ENCODE measurements at regions not wholly inside any gene's neighbourhood (a gene's known extent, or its start where the extent isn't known, plus 50 kb on each side); places are given as distances from the start of the nearest gene placed in this dataset.

DNA sequence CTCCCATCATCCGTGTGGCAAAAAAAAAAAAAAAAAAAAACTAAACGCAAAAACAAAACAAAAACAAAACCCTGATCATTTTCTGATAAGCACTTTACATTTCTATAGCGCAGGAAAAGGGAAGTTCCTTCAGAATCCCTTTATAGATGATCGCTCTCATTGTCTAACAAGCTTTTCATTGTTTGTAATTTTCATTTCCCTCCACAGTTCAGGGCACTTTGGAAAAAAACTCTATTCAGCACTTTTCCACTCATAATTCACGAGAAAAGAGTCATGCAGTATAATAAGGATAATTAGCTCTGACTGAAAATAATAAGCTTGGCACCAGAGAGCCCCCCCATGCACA is 89.4 kb upstream of the ATXN1 start:
- no peak for DNase-seq
- no peaks in the 10 kb centered on the region for H3K9me3 ChIP-seq (replicated peaks in 1 of 3)
- H3K27me3 ChIP-seq: no peaks in the 10 kb centered on the region
- WGBS, 4 donors: 52 to 60% (median 57%) methylated on average over 5 of the region's 5 CpGs
- H3K4me1 ChIP-seq (replicated peaks in 1 of 2): peaks cover 4 to 36% of the 10 kb centered on the region in 2 donors
- no peak overlapping the region for H3K27ac ChIP-seq
- intact Hi-C loops (cut with DNase I): no loop called here
- TF ChIP-seq POLR2A (IDR thresholded peaks at IDR 0.05): no peak
- TF ChIP-seq, protein P1, sequence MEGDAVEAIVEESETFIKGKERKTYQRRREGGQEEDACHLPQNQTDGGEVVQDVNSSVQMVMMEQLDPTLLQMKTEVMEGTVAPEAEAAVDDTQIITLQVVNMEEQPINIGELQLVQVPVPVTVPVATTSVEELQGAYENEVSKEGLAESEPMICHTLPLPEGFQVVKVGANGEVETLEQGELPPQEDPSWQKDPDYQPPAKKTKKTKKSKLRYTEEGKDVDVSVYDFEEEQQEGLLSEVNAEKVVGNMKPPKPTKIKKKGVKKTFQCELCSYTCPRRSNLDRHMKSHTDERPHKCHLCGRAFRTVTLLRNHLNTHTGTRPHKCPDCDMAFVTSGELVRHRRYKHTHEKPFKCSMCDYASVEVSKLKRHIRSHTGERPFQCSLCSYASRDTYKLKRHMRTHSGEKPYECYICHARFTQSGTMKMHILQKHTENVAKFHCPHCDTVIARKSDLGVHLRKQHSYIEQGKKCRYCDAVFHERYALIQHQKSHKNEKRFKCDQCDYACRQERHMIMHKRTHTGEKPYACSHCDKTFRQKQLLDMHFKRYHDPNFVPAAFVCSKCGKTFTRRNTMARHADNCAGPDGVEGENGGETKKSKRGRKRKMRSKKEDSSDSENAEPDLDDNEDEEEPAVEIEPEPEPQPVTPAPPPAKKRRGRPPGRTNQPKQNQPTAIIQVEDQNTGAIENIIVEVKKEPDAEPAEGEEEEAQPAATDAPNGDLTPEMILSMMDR (IDR thresholded peaks at IDR 0.05): no peak
- H3K36me3 ChIP-seq (replicated peaks in 1 of 2): no peaks in the 10 kb centered on the region
- H3K4me3 ChIP-seq: no peak overlapping the region

DNA sequence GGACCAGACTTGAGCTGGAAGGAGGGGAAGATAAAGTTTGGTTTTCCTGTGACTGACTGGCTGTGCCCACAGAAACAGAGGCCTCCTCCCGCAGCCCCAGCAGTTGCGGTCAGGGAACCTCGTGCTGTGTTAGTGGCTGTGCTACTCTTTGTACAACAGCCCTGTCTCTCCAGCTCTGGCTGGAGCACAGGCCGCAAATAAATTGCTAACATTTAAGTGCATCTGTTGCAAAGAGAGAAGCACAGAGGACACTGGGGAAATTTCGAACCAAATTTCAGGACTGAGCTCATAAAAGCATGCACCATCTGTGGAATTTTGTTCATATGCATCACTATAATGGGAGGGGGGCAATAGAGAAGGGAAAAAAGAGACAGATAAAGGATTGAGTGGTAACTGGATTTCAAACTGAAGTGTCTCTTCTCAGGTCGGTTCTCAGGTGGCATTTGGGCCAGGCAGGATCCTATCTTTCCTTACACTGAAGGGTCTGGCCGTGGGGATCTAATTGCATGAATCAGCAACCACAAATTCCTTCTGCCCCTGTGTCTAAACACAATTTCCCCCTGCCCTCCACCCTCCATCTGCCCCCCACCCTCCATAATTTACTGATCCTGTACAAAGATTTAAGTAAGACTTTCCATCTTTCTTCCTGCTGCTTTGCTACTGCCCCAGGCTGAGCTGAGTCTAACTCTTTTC is 88.9 kb upstream of the ATXN1 start:
- no peaks in the 10 kb centered on the region for H3K36me3 ChIP-seq (replicated peaks in 1 of 2)
- peak overlapping the region in 4 of 5 donors; percentile 11 to 40 (median 20) for H3K27ac ChIP-seq
- WGBS, 4 donors: 55 to 64% (median 58%) methylated on average over 4 to 7 of the region's 7 CpGs
- TF ChIP-seq, protein P1 (IDR thresholded peaks at IDR 0.05): no peak
- TF ChIP-seq POLR2A (IDR thresholded peaks at IDR 0.05): no peak
- no peaks in the 10 kb centered on the region for H3K27me3 ChIP-seq
- H3K9me3 ChIP-seq (replicated peaks in 1 of 3): no peaks in the 10 kb centered on the region
- intact Hi-C loops (cut with DNase I): no loop called here
- peak in 5 of 7 donors; percentile 15 to 20 (median 17) for DNase-seq
- no peak overlapping the region for H3K4me3 ChIP-seq
- H3K4me1 ChIP-seq (replicated peaks in 1 of 2): peaks cover 4 to 36% of the 10 kb centered on the region in 2 donors

DNA sequence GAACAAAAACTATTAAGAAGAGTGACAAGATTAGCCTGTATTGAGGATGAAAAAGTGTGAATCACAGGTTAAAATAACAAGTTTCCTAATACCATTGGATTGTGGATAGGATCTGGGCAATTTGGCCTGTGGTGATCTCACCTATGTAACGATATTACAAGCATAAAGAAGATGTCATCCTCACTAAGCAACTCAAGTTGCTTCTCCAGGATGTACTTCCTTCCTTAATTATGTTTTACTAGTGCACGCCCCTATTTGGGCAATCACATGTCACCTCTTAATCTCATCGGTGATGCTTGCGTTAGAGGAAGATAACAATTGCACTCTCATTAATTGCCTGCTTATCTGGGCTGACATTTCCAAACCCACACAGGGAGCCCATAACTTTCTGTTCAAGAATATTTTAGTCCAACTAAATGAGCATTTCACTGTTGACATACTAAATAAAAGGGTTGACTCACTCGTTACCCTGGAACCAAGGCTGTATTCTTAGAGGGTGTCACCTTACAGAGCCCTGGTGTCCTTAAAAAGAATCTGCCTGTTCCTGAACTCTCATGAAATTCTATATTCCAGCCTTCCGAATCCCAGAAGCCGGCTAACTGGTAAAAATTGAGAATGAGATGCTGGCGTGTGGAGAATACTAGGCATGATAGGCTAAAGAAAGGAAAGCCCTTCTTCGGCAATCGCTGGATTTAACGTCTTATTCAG is 88.2 kb upstream of the ATXN1 start:
- H3K27ac ChIP-seq: peak overlapping the region in 4 of 5 donors; percentile 11 to 40 (median 20)
- WGBS, 4 donors: 21 to 35% (median 24%) methylated on average over 11 of the region's 11 CpGs

DNA sequence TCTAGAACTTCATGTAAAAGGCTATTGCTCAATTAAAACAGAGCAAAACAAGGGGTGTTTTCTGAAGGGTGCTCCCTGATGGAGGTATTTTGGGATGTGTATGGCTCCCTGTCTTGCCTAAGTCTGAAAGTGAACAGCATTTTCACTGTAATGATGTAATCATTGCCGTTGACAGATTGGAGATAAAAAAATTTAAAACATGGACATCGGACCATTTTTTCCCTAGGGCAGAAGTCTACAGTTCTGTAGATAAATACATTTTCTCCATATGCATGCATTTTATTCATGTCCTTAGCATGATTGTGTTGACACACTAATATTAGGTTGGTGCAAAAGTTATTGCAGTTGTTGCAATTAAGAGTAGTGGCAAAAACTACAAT is 85.1 kb upstream of the ATXN1 start:
- TF ChIP-seq POLR2A (IDR thresholded peaks at IDR 0.05): no peak
- TF ChIP-seq, protein P1 (IDR thresholded peaks at IDR 0.05): no peak
- intact Hi-C loops (cut with DNase I): no loop called here
- no peak overlapping the region for H3K4me3 ChIP-seq
- no peaks in the 10 kb centered on the region for H3K36me3 ChIP-seq (replicated peaks in 1 of 2)
- DNase-seq: no peak
- no peaks in the 10 kb centered on the region for H3K9me3 ChIP-seq (replicated peaks in 1 of 3)
- 67 to 87% (median 80%) methylated on average over 2 of the region's 2 CpGs for WGBS, 4 donors
- H3K4me1 ChIP-seq (replicated peaks in 1 of 2): peaks cover 4 to 25% of the 10 kb centered on the region in 2 donors
- no peaks in the 10 kb centered on the region for H3K27me3 ChIP-seq
- no peak overlapping the region for H3K27ac ChIP-seq

More for the DNA sequence above, 88.2 kb upstream of the ATXN1 start:
- intact Hi-C loops (cut with DNase I): no loop called here
- DNase-seq: peak in 4 of 7 donors; percentile 12 to 36 (median 21)
- no peaks in the 10 kb centered on the region for H3K9me3 ChIP-seq (replicated peaks in 1 of 3)
- TF ChIP-seq, protein P1 (IDR thresholded peaks at IDR 0.05): no peak
- no peaks in the 10 kb centered on the region for H3K27me3 ChIP-seq
- no peaks in the 10 kb centered on the region for H3K36me3 ChIP-seq (replicated peaks in 1 of 2)
- peak overlapping the region in 1 of 4 donors; percentile 4 for H3K4me3 ChIP-seq
- peaks cover 4 to 36% of the 10 kb centered on the region in 2 donors for H3K4me1 ChIP-seq (replicated peaks in 1 of 2)

All from adrenal gland (tissue), 9 donors.